ENCODE measurements at regions not wholly inside any gene's neighbourhood (a gene's known extent, or its start where the extent isn't known, plus 50 kb on each side); places are given as distances from the start of the nearest gene placed in this dataset.

GRCh38 chr4:165678936-165679325, 194.1 kb upstream of the TLL1 start:
- no peaks in the 10 kb centered on the region for H3K4me1 ChIP-seq (ENCODE audit: control insufficient read depth in 2 of 2, insufficient read depth in 2 of 2, low read length in 2 of 2)
- Mint-ChIP-seq H3K27ac (no peak overlapping the region), H3K4me3 (no peak overlapping the region), H3K4me1 (no peaks in the 10 kb centered on the region), H3K27me3 (no peaks in the 10 kb centered on the region), H3K36me3 (no peaks in the 10 kb centered on the region), H3K9me3 (peaks cover 0 to 8% (median 0%) of the 10 kb centered on the region in 11 donors)
- H3K4me3 ChIP-seq (ENCODE audit: low read length), result no peak overlapping the region
- POLR2A ChIA-PET, result no interaction called here
- intact Hi-C loops (cut with micrococcal nuclease), result no loop called here
- H3K9me3 ChIP-seq (ENCODE audit: control insufficient read depth in 2 of 3, low read length in 3 of 3), result no peaks in the 10 kb centered on the region
- DNase-seq, result no peak
- H3K27me3 ChIP-seq (ENCODE audit: control insufficient read depth in 2 of 2, insufficient read depth in 2 of 2, low read length in 2 of 2), result no peaks in the 10 kb centered on the region
- ATAC-seq, result no peak
- H3K27ac ChIP-seq (ENCODE audit: low read depth, low read length), result no peak overlapping the region
- CTCF ChIA-PET, result no interaction called here
- H3K36me3 ChIP-seq (ENCODE audit: control insufficient read depth in 2 of 3, insufficient read depth in 3 of 3, low read length in 3 of 3), result no peaks in the 10 kb centered on the region

- Mint-ChIP-seq H3K27me3 (no peaks in the 10 kb centered on the region), H3K9me3 (peaks cover 0 to 8% (median 0%) of the 10 kb centered on the region in 11 donors), H3K27ac (no peak overlapping the region), H3K4me1 (no peaks in the 10 kb centered on the region), H3K4me3 (no peak overlapping the region), H3K36me3 (no peaks in the 10 kb centered on the region)
- Histone ChIP-seq H3K4me3 (ENCODE audit: low read length) (no peak overlapping the region), H3K4me1 (ENCODE audit: control insufficient read depth in 2 of 2, insufficient read depth in 2 of 2, low read length in 2 of 2) (no peaks in the 10 kb centered on the region), H3K27me3 (ENCODE audit: control insufficient read depth in 2 of 2, insufficient read depth in 2 of 2, low read length in 2 of 2) (no peaks in the 10 kb centered on the region), H3K9me3 (ENCODE audit: control insufficient read depth in 2 of 3, low read length in 3 of 3) (no peaks in the 10 kb centered on the region), H3K27ac (ENCODE audit: low read depth, low read length) (no peak overlapping the region), H3K36me3 (ENCODE audit: control insufficient read depth in 2 of 3, insufficient read depth in 3 of 3, low read length in 3 of 3) (no peaks in the 10 kb centered on the region)
- intact Hi-C loops (cut with micrococcal nuclease), result no loop called here
- POLR2A ChIA-PET, result no interaction called here
- CTCF ChIA-PET, result no interaction called here
- ATAC-seq (no peak), DNase-seq (no peak)
These were observed 192.2 kb upstream of the TLL1 start for GRCh38 chr4:165680821-165681220.

- POLR2A ChIA-PET, result no interaction called here
- no peaks in the 10 kb centered on the region for H3K4me1 Mint-ChIP-seq
- no peaks in the 10 kb centered on the region for H3K27me3 Mint-ChIP-seq
These were observed 190.4 kb upstream of the TLL1 start for GRCh38 chr4:165682611-165683010.

GRCh38 chr4:165684177-165684805, 188.7 kb upstream of the TLL1 start:
- ATAC-seq, result no peak
- no peaks in the 10 kb centered on the region for H3K4me1 ChIP-seq (ENCODE audit: control insufficient read depth in 2 of 2, insufficient read depth in 2 of 2, low read length in 2 of 2)
- DNase-seq, result no peak
- no peak overlapping the region for H3K27ac Mint-ChIP-seq
- ChIA-PET POLR2A (no interaction called here), CTCF (no interaction called here)
- no peaks in the 10 kb centered on the region for H3K36me3 ChIP-seq (ENCODE audit: control insufficient read depth in 2 of 3, insufficient read depth in 3 of 3, low read length in 3 of 3)
- H3K9me3 ChIP-seq (ENCODE audit: control insufficient read depth in 2 of 3, low read length in 3 of 3), result no peaks in the 10 kb centered on the region
- H3K9me3 Mint-ChIP-seq, result peaks cover 0 to 8% (median 0%) of the 10 kb centered on the region in 11 donors
- no peak overlapping the region for H3K4me3 Mint-ChIP-seq
- H3K27me3 ChIP-seq (ENCODE audit: control insufficient read depth in 2 of 2, insufficient read depth in 2 of 2, low read length in 2 of 2), result no peaks in the 10 kb centered on the region
- no peaks in the 10 kb centered on the region for H3K36me3 Mint-ChIP-seq
- intact Hi-C loops (cut with micrococcal nuclease), result no loop called here
- no peak overlapping the region for H3K4me3 ChIP-seq (ENCODE audit: low read length)
- H3K27ac ChIP-seq (ENCODE audit: low read depth, low read length), result no peak overlapping the region
- no peaks in the 10 kb centered on the region for H3K27me3 Mint-ChIP-seq
- H3K4me1 Mint-ChIP-seq, result no peaks in the 10 kb centered on the region

More at GRCh38 chr4:165682611-165683010, 190.4 kb upstream of the TLL1 start:
- Mint-ChIP-seq H3K27ac (no peak overlapping the region), H3K4me3 (no peak overlapping the region), H3K36me3 (no peaks in the 10 kb centered on the region), H3K9me3 (peaks cover 0 to 8% (median 0%) of the 10 kb centered on the region in 11 donors)
- Histone ChIP-seq H3K27me3 (ENCODE audit: control insufficient read depth in 2 of 2, insufficient read depth in 2 of 2, low read length in 2 of 2) (no peaks in the 10 kb centered on the region), H3K9me3 (ENCODE audit: control insufficient read depth in 2 of 3, low read length in 3 of 3) (no peaks in the 10 kb centered on the region), H3K4me1 (ENCODE audit: control insufficient read depth in 2 of 2, insufficient read depth in 2 of 2, low read length in 2 of 2) (no peaks in the 10 kb centered on the region), H3K27ac (ENCODE audit: low read depth, low read length) (no peak overlapping the region), H3K36me3 (ENCODE audit: control insufficient read depth in 2 of 3, insufficient read depth in 3 of 3, low read length in 3 of 3) (no peaks in the 10 kb centered on the region), H3K4me3 (ENCODE audit: low read length) (no peak overlapping the region)
- CTCF ChIA-PET, result no interaction called here
- no peak for ATAC-seq
- intact Hi-C loops (cut with micrococcal nuclease), result no loop called here
- no peak for DNase-seq

- peaks cover 0 to 1% (median 0%) of the 10 kb centered on the region in 11 donors for H3K9me3 Mint-ChIP-seq
- H3K27me3 ChIP-seq (ENCODE audit: control insufficient read depth in 2 of 2, insufficient read depth in 2 of 2, low read length in 2 of 2), result no peaks in the 10 kb centered on the region
- POLR2A ChIA-PET, result no interaction called here
- no peak overlapping the region for H3K4me3 Mint-ChIP-seq
- H3K9me3 ChIP-seq (ENCODE audit: control insufficient read depth in 2 of 3, low read length in 3 of 3), result no peaks in the 10 kb centered on the region
- ATAC-seq (no peak), DNase-seq (no peak)
- no peaks in the 10 kb centered on the region for H3K27me3 Mint-ChIP-seq
- H3K36me3 Mint-ChIP-seq, result no peaks in the 10 kb centered on the region
- H3K4me1 ChIP-seq (ENCODE audit: control insufficient read depth in 2 of 2, insufficient read depth in 2 of 2, low read length in 2 of 2), result no peaks in the 10 kb centered on the region
- H3K27ac Mint-ChIP-seq, result no peak overlapping the region
- H3K4me1 Mint-ChIP-seq, result peaks cover 0 to 2% (median 0%) of the 10 kb centered on the region in 7 donors
- H3K4me3 ChIP-seq (ENCODE audit: low read length), result no peak overlapping the region
- CTCF ChIA-PET, result no interaction called here
- H3K36me3 ChIP-seq (ENCODE audit: control insufficient read depth in 2 of 3, insufficient read depth in 3 of 3, low read length in 3 of 3), result no peaks in the 10 kb centered on the region
- no peak overlapping the region for H3K27ac ChIP-seq (ENCODE audit: low read depth, low read length)
- intact Hi-C loops (cut with micrococcal nuclease), result no loop called here
These were observed 186.3 kb upstream of the TLL1 start for GRCh38 chr4:165686756-165687155.

GRCh38 chr4:165689159-165689558, 183.9 kb upstream of the TLL1 start:
- DNase-seq (no peak), ATAC-seq (no peak)
- H3K27me3 Mint-ChIP-seq, result no peaks in the 10 kb centered on the region
- H3K27ac ChIP-seq (ENCODE audit: low read depth, low read length), result no peak overlapping the region
- no peaks in the 10 kb centered on the region for H3K4me1 ChIP-seq (ENCODE audit: control insufficient read depth in 2 of 2, insufficient read depth in 2 of 2, low read length in 2 of 2)
- no peaks in the 10 kb centered on the region for H3K36me3 ChIP-seq (ENCODE audit: control insufficient read depth in 2 of 3, insufficient read depth in 3 of 3, low read length in 3 of 3)
- H3K27ac Mint-ChIP-seq, result no peak overlapping the region
- CTCF ChIA-PET, result no interaction called here
- no peak overlapping the region for H3K4me3 Mint-ChIP-seq
- POLR2A ChIA-PET, result no interaction called here
- no peaks in the 10 kb centered on the region for H3K9me3 ChIP-seq (ENCODE audit: control insufficient read depth in 2 of 3, low read length in 3 of 3)
- no peaks in the 10 kb centered on the region for H3K27me3 ChIP-seq (ENCODE audit: control insufficient read depth in 2 of 2, insufficient read depth in 2 of 2, low read length in 2 of 2)
- H3K4me1 Mint-ChIP-seq, result peaks cover 0 to 2% (median 0%) of the 10 kb centered on the region in 7 donors
- no peak overlapping the region for H3K4me3 ChIP-seq (ENCODE audit: low read length)
- H3K36me3 Mint-ChIP-seq, result no peaks in the 10 kb centered on the region
- H3K9me3 Mint-ChIP-seq, result peaks cover 0 to 2% (median 0%) of the 10 kb centered on the region in 11 donors
- intact Hi-C loops (cut with micrococcal nuclease), result no loop called here

- Mint-ChIP-seq H3K27ac (no peak overlapping the region), H3K36me3 (no peaks in the 10 kb centered on the region), H3K9me3 (peaks cover 0 to 2% (median 0%) of the 10 kb centered on the region in 11 donors), H3K4me1 (peaks cover 0 to 2% (median 0%) of the 10 kb centered on the region in 7 donors), H3K4me3 (no peak overlapping the region), H3K27me3 (no peaks in the 10 kb centered on the region)
- Histone ChIP-seq H3K9me3 (ENCODE audit: control insufficient read depth in 2 of 3, low read length in 3 of 3) (no peaks in the 10 kb centered on the region), H3K27ac (ENCODE audit: low read depth, low read length) (no peak overlapping the region), H3K4me3 (ENCODE audit: low read length) (no peak overlapping the region), H3K36me3 (ENCODE audit: control insufficient read depth in 2 of 3, insufficient read depth in 3 of 3, low read length in 3 of 3) (no peaks in the 10 kb centered on the region), H3K27me3 (ENCODE audit: control insufficient read depth in 2 of 2, insufficient read depth in 2 of 2, low read length in 2 of 2) (no peaks in the 10 kb centered on the region), H3K4me1 (ENCODE audit: control insufficient read depth in 2 of 2, insufficient read depth in 2 of 2, low read length in 2 of 2) (no peaks in the 10 kb centered on the region)
- DNase-seq (no peak), ATAC-seq (no peak)
- intact Hi-C loops (cut with micrococcal nuclease), result no loop called here
- ChIA-PET CTCF (no interaction called here), POLR2A (no interaction called here)
These were observed 181.0 kb upstream of the TLL1 start for GRCh38 chr4:165692082-165692481.
